Psoas muscle (tissue), 7 donors: ENCODE measurements at regions not wholly inside any gene's neighbourhood (a gene's known extent, or its start where the extent isn't known, plus 50 kb on each side); places are given as distances from the start of the nearest gene placed in this dataset.

Experiments
- ATAC-seq, 4 donors: fragments of 200-7000 bp; cut with Tn5 transposase; one replicate each; pipeline ENCODE4 v1.9.1; 2020; ENCODE audit warnings: moderate library complexity in 3 of 4, mild to moderate bottlenecking in 2 of 4
- DNase-seq, 2 donors: peaks; one replicate each; pipeline ENCODE4 v3.0.0-alpha.2; 2020
- H3K27ac ChIP-seq: fragments of 200-600 bp; one replicate; pipeline ENCODE4 v1.8.0; 2022
- H3K27me3 ChIP-seq, 3 donors: fragments of 200-600 bp in 1 of 3; one replicate each; pipeline versions ENCODE4 v1.6.1 to v1.8.0; 2013 to 2022; ENCODE audit warnings: low read length in 2 of 3, mild to moderate bottlenecking in 2 of 3, moderate library complexity in 1 of 3; ENCODE audit not compliant: insufficient read depth in 3 of 3
- H3K36me3 ChIP-seq, 2 donors: fragments of 200-600 bp in 1 of 2; one replicate each; pipeline versions ENCODE4 v1.6.1 to v1.8.0; 2013 to 2022; ENCODE audit warnings: low read depth in 1 of 2, mild to moderate bottlenecking in 1 of 2, moderate library complexity in 1 of 2; ENCODE audit not compliant: insufficient read depth in 1 of 2
- H3K4me1 ChIP-seq: fragments of 200-600 bp; one replicate; pipeline ENCODE4 v1.8.0; 2022
- H3K4me3 ChIP-seq: fragments of 200-600 bp; one replicate; pipeline ENCODE4 v1.8.0; 2022; ENCODE audit warnings: mild to moderate bottlenecking
- H3K9me3 ChIP-seq: fragments of 200-600 bp; one replicate; pipeline ENCODE4 v1.8.0; 2022
- WGBS, 3 donors: extraction: QIAGEN DNeasy Blood & Tissue Kit; methylation state at CpG; one replicate each; pipeline versions ENCODE4 v1.1.6 to v1.1.7; 2013; 5-methylcytosine and 5-hydroxymethylcytosine counted together
- intact Hi-C, 2 donors: fragments of 100-400 bp; cut with DNase I; formaldehyde crosslinking; loops; one replicate each; pipeline versions ENCODE4 v1.11.0 to v1.14.2; 2022
- TF ChIP-seq, protein P1 (sequence below): fragments of 200-600 bp; IDR thresholded peaks from one replicate; pipeline ENCODE4 v1.8.0; 2022; ENCODE audit warnings: antibody characterized with exemption
- donor health status: healthy with polysubstance abuse.
- donor health status: DM: no; HTN: no; CAD: no; lungs with moderate emphysema.
- donor health status: Bipolar disorder and iron deficiency.
- donor health status: healthy.
- donor health status: DM: yes; HTN: yes; CAD: no.
- donor health status: DM: no; HTN: no; CAD: no.
- donor health status: DM: yes; HTN: yes; CAD: no.

GRCh38 chr2:106012001-106012590 lies 182.0 kb downstream of the UXS1 start:
- H3K9me3 ChIP-seq = peaks cover 4% of the 10 kb centered on the region
- intact Hi-C loops = no loop called here
- TF ChIP-seq, protein P1, sequence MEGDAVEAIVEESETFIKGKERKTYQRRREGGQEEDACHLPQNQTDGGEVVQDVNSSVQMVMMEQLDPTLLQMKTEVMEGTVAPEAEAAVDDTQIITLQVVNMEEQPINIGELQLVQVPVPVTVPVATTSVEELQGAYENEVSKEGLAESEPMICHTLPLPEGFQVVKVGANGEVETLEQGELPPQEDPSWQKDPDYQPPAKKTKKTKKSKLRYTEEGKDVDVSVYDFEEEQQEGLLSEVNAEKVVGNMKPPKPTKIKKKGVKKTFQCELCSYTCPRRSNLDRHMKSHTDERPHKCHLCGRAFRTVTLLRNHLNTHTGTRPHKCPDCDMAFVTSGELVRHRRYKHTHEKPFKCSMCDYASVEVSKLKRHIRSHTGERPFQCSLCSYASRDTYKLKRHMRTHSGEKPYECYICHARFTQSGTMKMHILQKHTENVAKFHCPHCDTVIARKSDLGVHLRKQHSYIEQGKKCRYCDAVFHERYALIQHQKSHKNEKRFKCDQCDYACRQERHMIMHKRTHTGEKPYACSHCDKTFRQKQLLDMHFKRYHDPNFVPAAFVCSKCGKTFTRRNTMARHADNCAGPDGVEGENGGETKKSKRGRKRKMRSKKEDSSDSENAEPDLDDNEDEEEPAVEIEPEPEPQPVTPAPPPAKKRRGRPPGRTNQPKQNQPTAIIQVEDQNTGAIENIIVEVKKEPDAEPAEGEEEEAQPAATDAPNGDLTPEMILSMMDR = no peak
- no peaks in the 10 kb centered on the region for H3K4me1 ChIP-seq
- DNase-seq = no peak
- no peak overlapping the region for H3K4me3 ChIP-seq
- 49 to 65% (median 54%) methylated on average over 4 of the region's 4 CpGs for WGBS, 3 donors
- H3K27me3 ChIP-seq = no peaks in the 10 kb centered on the region
- H3K36me3 ChIP-seq = no peaks in the 10 kb centered on the region
- H3K27ac ChIP-seq = no peak overlapping the region
- no peak for ATAC-seq

- peaks cover 4% of the 10 kb centered on the region for H3K9me3 ChIP-seq
- TF ChIP-seq, protein P1 = no peak
- 25 to 41% (median 30%) methylated on average over 2 of the region's 2 CpGs for WGBS, 3 donors
- no peak overlapping the region for H3K4me3 ChIP-seq
- intact Hi-C loops = no loop called here
- no peaks in the 10 kb centered on the region for H3K4me1 ChIP-seq
- no peaks in the 10 kb centered on the region for H3K27me3 ChIP-seq
- ATAC-seq (peak in 1 of 4 donors; percentile 42), DNase-seq (no peak)
- no peak overlapping the region for H3K27ac ChIP-seq
- no peaks in the 10 kb centered on the region for H3K36me3 ChIP-seq
These were observed 182.7 kb downstream of the UXS1 start for GRCh38 chr2:106011380-106011779.

GRCh38 chr2:106010818-106011355 lies 183.2 kb downstream of the UXS1 start:
- Histone ChIP-seq H3K27ac (no peak overlapping the region), H3K4me1 (no peaks in the 10 kb centered on the region), H3K36me3 (no peaks in the 10 kb centered on the region), H3K9me3 (peaks cover 4% of the 10 kb centered on the region), H3K27me3 (no peaks in the 10 kb centered on the region), H3K4me3 (no peak overlapping the region)
- intact Hi-C loops = no loop called here
- ATAC-seq = no peak
- DNase-seq = no peak
- TF ChIP-seq, protein P1 = no peak
- WGBS, 3 donors = 50 to 63% (median 59%) methylated on average over 6 of the region's 6 CpGs

DNA sequence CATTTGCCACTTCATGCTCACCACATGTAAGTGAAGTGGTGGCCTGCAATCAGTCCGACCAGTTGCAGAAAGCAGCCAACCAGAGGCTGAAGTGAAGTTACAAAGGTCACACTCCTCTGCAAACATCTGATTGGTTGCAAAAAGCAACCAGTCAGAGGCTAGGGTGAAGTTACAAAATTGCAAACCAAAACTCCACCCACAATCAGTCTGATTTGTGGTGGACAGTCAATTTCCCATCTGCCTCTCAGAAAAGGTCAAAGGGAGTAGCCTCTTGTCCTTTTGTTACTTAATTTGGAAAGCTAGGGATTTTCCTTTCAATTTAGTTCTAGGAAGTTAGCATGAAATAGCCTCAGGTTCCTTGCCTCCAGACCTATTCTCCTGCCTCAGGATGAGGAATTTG lies 185.0 kb downstream of the UXS1 start:
- no peaks in the 10 kb centered on the region for H3K36me3 ChIP-seq
- H3K9me3 ChIP-seq = peaks cover 13% of the 10 kb centered on the region
- intact Hi-C loops = no loop called here
- H3K27ac ChIP-seq = no peak overlapping the region
- H3K4me1 ChIP-seq = no peaks in the 10 kb centered on the region
- ATAC-seq (no peak), DNase-seq (no peak)
- TF ChIP-seq, protein P1 = no peak
- WGBS, 3 donors = 77 to 85% (median 79%) methylated on average over 1 of the region's 1 CpG
- no peak overlapping the region for H3K4me3 ChIP-seq
- no peaks in the 10 kb centered on the region for H3K27me3 ChIP-seq

GRCh38 chr2:106004851-106005250 lies 189.2 kb downstream of the UXS1 start:
- Histone ChIP-seq H3K36me3 (no peaks in the 10 kb centered on the region), H3K4me3 (no peak overlapping the region), H3K9me3 (peaks cover 22% of the 10 kb centered on the region), H3K27ac (no peak overlapping the region), H3K27me3 (no peaks in the 10 kb centered on the region), H3K4me1 (no peaks in the 10 kb centered on the region)
- intact Hi-C loops = no loop called here
- DNase-seq (no peak), ATAC-seq (no peak)
- 89 to 92% (median 91%) methylated on average over 1 of the region's 1 CpG for WGBS, 3 donors
- TF ChIP-seq, protein P1 = no peak
